ENCODE measurements at regions not wholly inside any gene's neighbourhood (a gene's known extent, or its start where the extent isn't known, plus 50 kb on each side); places are given as distances from the start of the nearest gene placed in this dataset.

- TF ChIP-seq, protein P1, sequence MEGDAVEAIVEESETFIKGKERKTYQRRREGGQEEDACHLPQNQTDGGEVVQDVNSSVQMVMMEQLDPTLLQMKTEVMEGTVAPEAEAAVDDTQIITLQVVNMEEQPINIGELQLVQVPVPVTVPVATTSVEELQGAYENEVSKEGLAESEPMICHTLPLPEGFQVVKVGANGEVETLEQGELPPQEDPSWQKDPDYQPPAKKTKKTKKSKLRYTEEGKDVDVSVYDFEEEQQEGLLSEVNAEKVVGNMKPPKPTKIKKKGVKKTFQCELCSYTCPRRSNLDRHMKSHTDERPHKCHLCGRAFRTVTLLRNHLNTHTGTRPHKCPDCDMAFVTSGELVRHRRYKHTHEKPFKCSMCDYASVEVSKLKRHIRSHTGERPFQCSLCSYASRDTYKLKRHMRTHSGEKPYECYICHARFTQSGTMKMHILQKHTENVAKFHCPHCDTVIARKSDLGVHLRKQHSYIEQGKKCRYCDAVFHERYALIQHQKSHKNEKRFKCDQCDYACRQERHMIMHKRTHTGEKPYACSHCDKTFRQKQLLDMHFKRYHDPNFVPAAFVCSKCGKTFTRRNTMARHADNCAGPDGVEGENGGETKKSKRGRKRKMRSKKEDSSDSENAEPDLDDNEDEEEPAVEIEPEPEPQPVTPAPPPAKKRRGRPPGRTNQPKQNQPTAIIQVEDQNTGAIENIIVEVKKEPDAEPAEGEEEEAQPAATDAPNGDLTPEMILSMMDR (conservative IDR thresholded peaks at IDR 0.05) = no peak
- no peak for TF ChIP-seq ZFX (IDR thresholded peaks at IDR 0.05)
- no peak overlapping the region for H3K27ac ChIP-seq
These were observed 556.6 kb upstream of the CDH4 start for GRCh38 chr20:60695226-60696000.

GRCh38 chr20:60697252-60697651, 554.8 kb upstream of the CDH4 start:
- TF ChIP-seq ZFX (IDR thresholded peaks at IDR 0.05) = no peak
- TF ChIP-seq, protein P1 (conservative IDR thresholded peaks at IDR 0.05) = no peak
- H3K27ac ChIP-seq = no peak overlapping the region

- TF ChIP-seq, protein P1 (conservative IDR thresholded peaks at IDR 0.05) = no peak
- no peak overlapping the region for H3K27ac ChIP-seq
These were observed 551.3 kb upstream of the CDH4 start for GRCh38 chr20:60700728-60701127.

GRCh38 chr20:60704147-60704546, 547.9 kb upstream of the CDH4 start:
- TF ChIP-seq ZFX (IDR thresholded peaks at IDR 0.05) = no peak
- TF ChIP-seq, protein P1 (conservative IDR thresholded peaks at IDR 0.05) = no peak

DNA sequence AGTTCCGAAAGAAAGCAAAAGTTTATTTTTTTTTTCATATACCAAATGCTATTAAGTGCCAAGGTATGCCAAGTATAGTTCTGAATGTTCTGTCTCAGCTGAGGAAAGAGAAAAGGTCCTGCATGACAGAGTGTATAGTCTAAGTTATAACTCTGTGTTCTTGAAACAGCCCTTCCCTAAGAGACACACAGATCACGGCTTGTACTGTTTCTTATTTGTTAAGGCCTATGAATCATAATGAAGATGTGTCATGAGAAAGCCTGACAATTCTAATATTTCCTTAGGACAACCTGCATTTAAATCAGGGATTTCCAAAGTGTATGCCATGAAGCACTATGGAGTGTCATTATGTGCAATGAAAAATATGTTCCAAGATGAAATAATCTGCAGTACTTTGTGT, 538.7 kb upstream of the CDH4 start:
- no peak for TF ChIP-seq ZFX (IDR thresholded peaks at IDR 0.05)
- TF ChIP-seq, protein P1 (conservative IDR thresholded peaks at IDR 0.05) = no peak
- H3K27ac ChIP-seq = no peak overlapping the region

More at GRCh38 chr20:60704147-60704546, 547.9 kb upstream of the CDH4 start:
- H3K27ac ChIP-seq = no peak overlapping the region

DNA sequence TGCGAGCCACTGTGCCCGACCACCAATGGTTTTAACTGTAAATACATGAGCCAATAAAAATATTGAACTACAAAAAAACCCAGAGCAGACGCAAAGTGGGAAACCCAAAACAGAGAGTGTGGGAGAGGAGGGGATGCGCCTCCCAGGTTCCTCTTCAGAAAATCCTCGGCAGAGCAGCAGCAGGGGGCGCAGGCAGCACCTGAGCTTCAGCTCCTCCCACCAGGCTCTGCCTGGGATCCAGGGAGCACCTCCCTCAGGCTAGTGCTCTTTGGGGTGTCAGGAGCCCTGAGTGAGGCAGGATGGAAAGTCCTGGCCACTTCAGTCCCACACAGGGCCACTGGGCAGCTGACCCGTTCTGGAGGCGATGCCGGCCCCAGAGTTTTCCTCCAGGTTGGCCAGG, 536.9 kb upstream of the CDH4 start:
- no peak for TF ChIP-seq ZFX (IDR thresholded peaks at IDR 0.05)
- TF ChIP-seq, protein P1 (conservative IDR thresholded peaks at IDR 0.05) = peak; percentile 71
- no peak overlapping the region for H3K27ac ChIP-seq

GRCh38 chr20:60718743-60719480, 533.1 kb upstream of the CDH4 start:
- no peak overlapping the region for H3K27ac ChIP-seq
- TF ChIP-seq ZFX (IDR thresholded peaks at IDR 0.05) = no peak
- TF ChIP-seq, protein P1 (conservative IDR thresholded peaks at IDR 0.05) = peak; percentile 49
